IPS-15b (cell line): ENCODE measurements at regions not wholly inside any gene's neighbourhood (a gene's known extent, or its start where the extent isn't known, plus 50 kb on each side); places are given as distances from the start of the nearest gene placed in this dataset.
"Not testable (repeated sequence)": the region's sequence is repeated elsewhere in the genome, so short reads cannot be mapped to it uniquely, and the experiment has no call there.

Experiments
- H3K27me3 ChIP-seq: one replicate; pipeline ENCODE4 v1.6.1; 2013; ENCODE audit warnings: low read length; ENCODE audit not compliant: control insufficient read depth, insufficient read depth
- H3K36me3 ChIP-seq: one replicate; pipeline ENCODE4 v1.6.1; 2013; ENCODE audit warnings: low read length; ENCODE audit not compliant: control insufficient read depth, insufficient read depth
- H3K4me1 ChIP-seq: one replicate; pipeline ENCODE4 v1.6.1; 2013; ENCODE audit warnings: mild to moderate bottlenecking, low read length; ENCODE audit not compliant: control insufficient read depth, insufficient read depth
- H3K4me3 ChIP-seq: one replicate; pipeline ENCODE4 v1.5.1; 2013; ENCODE audit warnings: low read depth, low read length
- H3K9ac ChIP-seq: one replicate; pipeline ENCODE4 v1.6.1; 2013; ENCODE audit warnings: low read depth, mild to moderate bottlenecking, low read length
- H3K9me3 ChIP-seq: one replicate; pipeline ENCODE4 v1.6.1; 2013; ENCODE audit warnings: mild to moderate bottlenecking, low read length; ENCODE audit not compliant: control insufficient read depth, insufficient read depth

DNA sequence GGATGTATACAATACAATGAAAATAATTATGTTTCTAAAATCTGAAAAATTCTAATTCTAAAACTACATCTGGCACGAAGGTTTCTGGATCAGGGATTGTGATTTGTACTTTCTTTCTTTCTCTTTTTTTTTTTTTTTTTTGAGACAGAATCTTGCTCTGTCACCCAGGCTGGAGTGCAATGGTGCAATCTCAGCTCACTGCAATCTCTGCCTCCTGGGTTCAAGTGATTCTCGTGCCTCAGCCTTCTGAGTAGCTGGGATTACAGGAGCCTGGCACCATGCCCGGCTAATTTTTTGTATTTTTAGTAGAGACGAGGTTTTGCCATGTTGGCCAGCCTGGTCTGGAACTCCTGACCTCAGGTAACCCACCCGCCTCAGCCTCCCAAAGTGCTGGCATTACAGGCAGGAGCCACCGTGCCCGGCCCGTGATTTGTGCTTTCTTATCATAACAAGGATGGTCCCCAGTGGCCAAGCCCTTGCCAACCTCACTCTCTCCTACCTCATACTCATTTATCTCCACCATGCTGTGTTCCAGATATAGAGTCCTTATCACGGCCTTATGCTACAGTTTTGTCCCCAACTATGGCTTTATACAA, 279.9 kb downstream of the QDPR start:
- not testable (repeated sequence) for H3K36me3 ChIP-seq, H3K4me1 ChIP-seq, H3K9me3 ChIP-seq, H3K27me3 ChIP-seq, H3K9ac ChIP-seq, H3K4me3 ChIP-seq

- Histone ChIP-seq H3K27me3 (no peaks in the 10 kb centered on the region), H3K4me3 (no peak overlapping the region), H3K36me3 (no peaks in the 10 kb centered on the region), H3K9me3 (no peaks in the 10 kb centered on the region), H3K4me1 (peaks cover 2% of the 10 kb centered on the region), H3K9ac (no peak overlapping the region)
Observed at GRCh38 chr4:17230727-17231126, 281.2 kb downstream of the QDPR start.

GRCh38 chr4:17220816-17221215, 291.1 kb downstream of the QDPR start:
- no peaks in the 10 kb centered on the region for H3K27me3 ChIP-seq
- H3K4me3 ChIP-seq = no peak overlapping the region
- H3K9ac ChIP-seq = no peak overlapping the region
- H3K4me1 ChIP-seq = no peaks in the 10 kb centered on the region
- no peaks in the 10 kb centered on the region for H3K36me3 ChIP-seq
- no peaks in the 10 kb centered on the region for H3K9me3 ChIP-seq

DNA sequence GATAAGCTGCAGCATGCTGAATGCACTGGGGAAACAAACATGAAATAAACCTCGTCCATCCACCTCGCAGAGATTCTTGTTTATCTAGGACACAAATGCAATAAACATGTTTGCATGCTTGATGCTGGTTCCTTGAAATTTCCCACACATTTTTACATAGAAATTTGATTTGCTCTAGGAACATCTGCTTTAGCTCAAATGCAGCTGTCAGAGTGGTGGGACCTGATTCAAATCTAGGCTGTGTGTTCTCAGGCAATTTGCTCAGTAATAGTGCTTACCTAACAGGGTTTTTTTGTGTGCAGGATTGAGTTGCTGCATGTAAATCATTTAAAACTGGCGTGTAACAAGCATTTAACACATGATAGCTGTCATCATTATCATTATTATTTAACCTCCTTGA, 293.1 kb downstream of the QDPR start:
- H3K9me3 ChIP-seq = no peaks in the 10 kb centered on the region
- H3K27me3 ChIP-seq = no peaks in the 10 kb centered on the region
- no peak overlapping the region for H3K9ac ChIP-seq
- H3K4me3 ChIP-seq = no peak overlapping the region
- H3K36me3 ChIP-seq = no peaks in the 10 kb centered on the region
- H3K4me1 ChIP-seq = no peaks in the 10 kb centered on the region

- H3K27me3 ChIP-seq = no peaks in the 10 kb centered on the region
- no peaks in the 10 kb centered on the region for H3K4me1 ChIP-seq
- H3K4me3 ChIP-seq = no peak overlapping the region
- no peak overlapping the region for H3K9ac ChIP-seq
- H3K36me3 ChIP-seq = no peaks in the 10 kb centered on the region
- no peaks in the 10 kb centered on the region for H3K9me3 ChIP-seq
Observed at GRCh38 chr4:17206829-17207801, 304.8 kb downstream of the QDPR start.

DNA sequence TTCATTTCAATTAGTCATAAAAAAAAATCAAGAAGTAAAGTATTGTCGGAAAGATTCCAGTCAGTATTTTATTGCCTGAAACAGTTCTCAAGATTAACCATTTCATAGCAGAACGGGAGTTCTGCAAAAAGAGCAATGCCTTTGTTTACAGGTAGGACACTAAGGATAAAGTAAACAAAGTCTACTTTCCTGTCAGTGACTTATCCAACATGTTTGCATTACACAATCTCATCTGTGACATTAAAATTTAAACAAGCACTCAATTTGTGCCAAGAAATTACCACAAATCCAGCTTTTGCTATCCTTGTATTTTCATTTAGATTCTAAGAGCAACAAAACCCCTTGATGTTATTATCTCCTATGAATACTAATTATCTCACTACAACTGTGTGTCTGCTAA, 306.5 kb upstream of the LDB2 start:
- Histone ChIP-seq H3K9me3 (no peaks in the 10 kb centered on the region), H3K9ac (no peak overlapping the region), H3K27me3 (no peaks in the 10 kb centered on the region), H3K36me3 (no peaks in the 10 kb centered on the region), H3K4me3 (no peak overlapping the region), H3K4me1 (no peaks in the 10 kb centered on the region)

- no peaks in the 10 kb centered on the region for H3K27me3 ChIP-seq
- no peak overlapping the region for H3K4me3 ChIP-seq
- no peaks in the 10 kb centered on the region for H3K4me1 ChIP-seq
- no peaks in the 10 kb centered on the region for H3K9me3 ChIP-seq
- no peaks in the 10 kb centered on the region for H3K36me3 ChIP-seq
- H3K9ac ChIP-seq = no peak overlapping the region
Observed at GRCh38 chr4:17203797-17204196, 305.4 kb upstream of the LDB2 start.

DNA sequence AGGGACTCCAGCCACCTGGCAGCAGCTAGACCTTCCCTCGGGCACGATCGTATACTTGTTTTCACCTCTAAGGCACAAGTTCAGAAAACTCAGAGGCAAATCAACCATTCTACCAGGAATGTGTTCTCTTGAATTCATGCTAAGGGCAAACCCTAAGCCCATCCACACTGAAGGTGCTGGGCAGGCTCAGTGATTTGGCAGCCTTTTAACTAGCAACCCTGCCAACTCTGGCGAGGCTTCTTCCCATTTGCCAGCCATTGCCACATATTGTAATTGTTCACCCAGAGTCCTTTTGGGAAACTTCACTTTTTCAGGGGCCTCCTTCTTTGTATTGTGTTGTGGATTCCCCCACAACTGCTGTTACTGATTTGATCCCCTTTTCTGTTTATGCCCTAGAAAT, 298.6 kb upstream of the LDB2 start:
- no peak overlapping the region for H3K4me3 ChIP-seq
- no peaks in the 10 kb centered on the region for H3K36me3 ChIP-seq
- H3K27me3 ChIP-seq = no peaks in the 10 kb centered on the region
- no peaks in the 10 kb centered on the region for H3K9me3 ChIP-seq
- no peak overlapping the region for H3K9ac ChIP-seq
- no peaks in the 10 kb centered on the region for H3K4me1 ChIP-seq

GRCh38 chr4:17195461-17196275, 297.2 kb upstream of the LDB2 start:
- Histone ChIP-seq H3K9ac (no peak overlapping the region), H3K9me3 (no peaks in the 10 kb centered on the region), H3K4me1 (no peaks in the 10 kb centered on the region), H3K36me3 (no peaks in the 10 kb centered on the region), H3K27me3 (no peaks in the 10 kb centered on the region), H3K4me3 (no peak overlapping the region)

- H3K4me1 ChIP-seq = no peaks in the 10 kb centered on the region
- H3K36me3 ChIP-seq = no peaks in the 10 kb centered on the region
- no peak overlapping the region for H3K9ac ChIP-seq
- no peaks in the 10 kb centered on the region for H3K27me3 ChIP-seq
- H3K4me3 ChIP-seq = no peak overlapping the region
- no peaks in the 10 kb centered on the region for H3K9me3 ChIP-seq
Observed at GRCh38 chr4:17194586-17194985, 296.1 kb upstream of the LDB2 start.

GRCh38 chr4:17189759-17190158, 291.3 kb upstream of the LDB2 start:
- Histone ChIP-seq H3K4me1 (peaks cover 5% of the 10 kb centered on the region), H3K4me3 (no peak overlapping the region), H3K27me3 (no peaks in the 10 kb centered on the region), H3K9me3 (no peaks in the 10 kb centered on the region), H3K36me3 (no peaks in the 10 kb centered on the region), H3K9ac (no peak overlapping the region)
